K562 (cell line): ENCODE measurements at regions not wholly inside any gene's neighbourhood (a gene's known extent, or its start where the extent isn't known, plus 50 kb on each side); places are given as distances from the start of the nearest gene placed in this dataset.

ENCODE experiments used
- CHD1 ChIP-seq: fragments of 200-600 bp; sonication (generic); IDR thresholded peaks from one replicate; pipeline ENCODE4 v1.6.1; 2012; ENCODE audit warnings: mild to moderate bottlenecking, moderate library complexity, low read length, inconsistent platforms
- NONO ChIP-seq, 2 experiments: fragments of 200-400 bp in 1 of 2; fragments of 450-650 bp in 1 of 2; formaldehyde crosslinking in 1 of 2; IDR thresholded peaks; 2 replicates each; pipeline ENCODE4 v1.6.1; 2017; ENCODE audit warnings: low read depth in 2 of 2, mild to moderate bottlenecking in 2 of 2, moderate library complexity in 2 of 2, low read length in 1 of 2
- NR0B1 ChIP-seq: fragments of 450-650 bp; IDR thresholded peaks from one replicate; pipeline ENCODE4 v1.6.1; 2018; ENCODE audit warnings: mild to moderate bottlenecking, moderate library complexity; ENCODE audit not compliant: partially characterized antibody
- RBM22 ChIP-seq: fragments of 200-400 bp; formaldehyde crosslinking; IDR thresholded peaks from 2 replicates; pipeline ENCODE4 v1.6.1; 2018; ENCODE audit warnings: low read length, low read depth; ENCODE audit not compliant: poor library complexity, severe bottlenecking
- TSHZ1 ChIP-seq: fragments of 250-450 bp; sonication (Bioruptor Pico); IDR thresholded peaks from 2 replicates; pipeline ENCODE4 v1.4.0; 2020; ENCODE audit warnings: mild to moderate bottlenecking, moderate library complexity
- ZBTB43 ChIP-seq: sonication (generic); formaldehyde crosslinking; IDR thresholded peaks from 2 replicates; pipeline ENCODE4 v1.8.0; 2023; ENCODE audit warnings: mild to moderate bottlenecking, missing genetic modification reagents
- ZNF212 ChIP-seq: fragments of 450-650 bp; formaldehyde crosslinking; IDR thresholded peaks from 2 replicates; pipeline ENCODE4 v1.4.0; 2020; ENCODE audit warnings: mild to moderate bottlenecking
- ZNF224 ChIP-seq: sonication (generic); formaldehyde crosslinking; IDR thresholded peaks from 2 replicates; pipeline ENCODE4 v1.8.0; 2022; ENCODE audit warnings: mild to moderate bottlenecking, missing genetic modification reagents
- ZNF639 ChIP-seq, 2 experiments: fragments of 200-800 bp in 1 of 2; sonication (Bioruptor generic) in 1 of 2; sonication (generic) in 1 of 2; formaldehyde crosslinking in 1 of 2; IDR thresholded peaks in 1 of 2; conservative IDR thresholded peaks in 1 of 2; 2 replicates each; pipeline versions ENCODE4 v1.5.0 to v1.6.1; 2016 to 2020; ENCODE audit warnings: missing compliant biosample characterization in 1 of 2, missing genetic modification characterization in 1 of 2, missing genetic modification reagents in 1 of 2
- ZNF696 ChIP-seq: fragments of 250-450 bp; sonication (Bioruptor Pico); conservative IDR thresholded peaks from 2 replicates; pipeline ENCODE4 v1.4.0; 2020; ENCODE audit warnings: mild to moderate bottlenecking, moderate library complexity
- ZNF707 ChIP-seq: fragments of 250-450 bp; sonication (Bioruptor Pico); conservative IDR thresholded peaks from 2 replicates; pipeline ENCODE4 v1.8.0; 2022; ENCODE audit warnings: inconsistent platforms, mild to moderate bottlenecking, moderate library complexity
- ZZZ3 ChIP-seq: fragments of 450-650 bp; IDR thresholded peaks from 2 replicates; pipeline ENCODE4 v1.6.1; 2016; ENCODE audit warnings: antibody characterized with exemption, mild to moderate bottlenecking, moderate library complexity
- TF ChIP-seq, protein P1 (sequence below): fragments of 450-650 bp; formaldehyde crosslinking; conservative IDR thresholded peaks from 2 replicates; pipeline ENCODE4 v1.4.0; 2022; ENCODE audit warnings: mild to moderate bottlenecking, missing genetic modification characterization

DNA sequence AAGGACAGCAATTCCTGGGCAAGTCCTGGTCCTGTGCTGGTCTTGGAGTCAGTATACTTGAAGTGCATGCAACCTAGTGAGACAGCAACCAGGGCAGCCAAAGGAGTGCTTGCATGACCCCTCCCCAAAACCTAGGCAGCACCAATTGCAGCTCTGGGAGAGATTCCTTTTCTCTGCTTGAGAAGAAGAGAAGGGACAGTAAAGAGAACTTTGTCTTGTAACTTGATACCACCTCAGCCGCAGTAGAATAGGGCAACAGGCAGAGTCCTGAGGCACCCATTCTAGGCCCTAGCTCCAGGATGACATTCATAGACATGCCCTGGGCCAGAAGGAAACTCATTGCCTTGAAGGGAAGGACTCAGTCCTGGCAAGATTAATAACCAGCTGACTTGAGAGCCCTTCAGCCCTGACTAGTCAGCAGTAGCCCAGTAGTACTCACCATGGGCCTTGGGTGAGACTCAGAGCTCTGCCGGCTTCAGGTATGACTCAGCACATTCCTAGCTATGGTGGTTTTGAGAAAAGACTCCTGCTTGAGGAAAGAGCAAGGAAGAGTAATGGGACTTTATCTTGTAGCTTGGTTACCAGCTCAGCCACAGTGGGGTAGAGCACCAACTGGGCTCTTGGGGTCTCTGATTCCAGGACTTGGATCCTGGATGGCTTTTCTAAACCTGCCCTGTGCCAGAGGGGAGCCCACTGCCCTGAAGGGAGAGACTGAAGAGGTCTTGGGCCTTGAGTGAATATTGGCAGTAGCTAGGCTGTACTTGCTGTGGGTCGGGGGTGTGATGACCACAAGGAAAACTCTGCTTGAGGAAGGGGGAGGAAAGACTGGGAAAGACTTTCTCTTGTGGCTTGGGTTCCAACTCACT, 51.7 kb upstream of the ACADM start (continued):
- TF ChIP-seq TSHZ1: no peak
- TF ChIP-seq, protein P1, sequence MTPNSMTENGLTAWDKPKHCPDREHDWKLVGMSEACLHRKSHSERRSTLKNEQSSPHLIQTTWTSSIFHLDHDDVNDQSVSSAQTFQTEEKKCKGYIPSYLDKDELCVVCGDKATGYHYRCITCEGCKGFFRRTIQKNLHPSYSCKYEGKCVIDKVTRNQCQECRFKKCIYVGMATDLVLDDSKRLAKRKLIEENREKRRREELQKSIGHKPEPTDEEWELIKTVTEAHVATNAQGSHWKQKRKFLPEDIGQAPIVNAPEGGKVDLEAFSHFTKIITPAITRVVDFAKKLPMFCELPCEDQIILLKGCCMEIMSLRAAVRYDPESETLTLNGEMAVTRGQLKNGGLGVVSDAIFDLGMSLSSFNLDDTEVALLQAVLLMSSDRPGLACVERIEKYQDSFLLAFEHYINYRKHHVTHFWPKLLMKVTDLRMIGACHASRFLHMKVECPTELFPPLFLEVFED: no peak
- TF ChIP-seq CHD1: no peak
- no peak for TF ChIP-seq ZNF696
- no peak for TF ChIP-seq NR0B1
- TF ChIP-seq ZNF639 (CRISPR knock-in tag; conservative IDR thresholded peaks at IDR 0.05 in 1 of 2, IDR thresholded peaks at IDR 0.05 in 1 of 2): 0 out of 4 replicates have a peak, but pooled peaks of 1 of the 2 experiments have one; percentile 46
- TF ChIP-seq ZNF224 (CRISPR knock-in tag): no peak
- no peak for TF ChIP-seq RBM22
- TF ChIP-seq NONO (IDR thresholded peaks at IDR 0.05; ENCODE audit: low read depth in 2 of 2, low read length in 1 of 2): no peak
- no peak for TF ChIP-seq ZNF707 (CRISPR knock-in tag)
- TF ChIP-seq ZZZ3: no peak
- TF ChIP-seq ZNF212: no peak
- no peak for TF ChIP-seq ZBTB43 (CRISPR knock-in tag)
